Eye (tissue), 1 donor: ENCODE measurements at regions not wholly inside any gene's neighbourhood (a gene's known extent, or its start where the extent isn't known, plus 50 kb on each side); places are given as distances from the start of the nearest gene placed in this dataset.
"Not testable (repeated sequence)": the region's sequence is repeated elsewhere in the genome, so short reads cannot be mapped to it uniquely, and the experiment has no call there.

Experiments
- DNase-seq: peaks from one replicate; pipeline ENCODE4 v3.0.0-alpha.2; 2015

GRCh38 chr15:62653122-62653521 is 389.4 kb upstream of the TPM1 start:
- DNase-seq = no peak

- no peak for DNase-seq
Observed at GRCh38 chr15:62656071-62656470, 386.5 kb upstream of the TPM1 start.

GRCh38 chr15:62657501-62657900 is 385.0 kb upstream of the TPM1 start:
- DNase-seq = not testable (repeated sequence)

- no peak for DNase-seq
Observed at GRCh38 chr15:62658498-62658897, 384.0 kb upstream of the TPM1 start.

GRCh38 chr15:62663547-62663946 is 379.0 kb upstream of the TPM1 start:
- no peak for DNase-seq

GRCh38 chr15:62665449-62665848 is 377.1 kb upstream of the TPM1 start:
- no peak for DNase-seq

- DNase-seq = no peak
Observed at GRCh38 chr15:62666046-62666445, 376.5 kb upstream of the TPM1 start.

GRCh38 chr15:62672268-62672667 is 370.3 kb upstream of the TPM1 start:
- no peak for DNase-seq

GRCh38 chr15:62676891-62677290 is 365.7 kb upstream of the TPM1 start:
- DNase-seq = no peak

- no peak for DNase-seq
Observed at GRCh38 chr15:62681939-62682896, 360.3 kb upstream of the TPM1 start.

- DNase-seq = not testable (repeated sequence)
Observed at GRCh38 chr15:62683192-62683591, 359.4 kb upstream of the TPM1 start.

GRCh38 chr15:62684123-62684808 is 358.3 kb upstream of the TPM1 start:
- DNase-seq = peak; percentile 4

GRCh38 chr15:62691008-62691407 is 351.5 kb upstream of the TPM1 start:
- no peak for DNase-seq

- no peak for DNase-seq
Observed at GRCh38 chr15:62697636-62698035, 344.9 kb upstream of the TPM1 start.

- no peak for DNase-seq
Observed at GRCh38 chr15:62698646-62699045, 343.9 kb upstream of the TPM1 start.

GRCh38 chr15:62706317-62706716 is 336.2 kb upstream of the TPM1 start:
- DNase-seq = peak; percentile 10

GRCh38 chr15:62708470-62708869 is 334.1 kb upstream of the TPM1 start:
- no peak for DNase-seq

- DNase-seq = no peak
Observed at GRCh38 chr15:62709261-62709660, 333.3 kb upstream of the TPM1 start.

GRCh38 chr15:62711691-62712454 is 330.7 kb upstream of the TPM1 start:
- no peak for DNase-seq

- DNase-seq = no peak
Observed at GRCh38 chr15:62712455-62712839, 330.1 kb upstream of the TPM1 start.

GRCh38 chr15:62715946-62716345 is 326.6 kb upstream of the TPM1 start:
- no peak for DNase-seq

- DNase-seq = no peak
Observed at GRCh38 chr15:62717496-62717895, 325.1 kb upstream of the TPM1 start.

- DNase-seq = no peak
Observed at GRCh38 chr15:62719316-62719715, 323.2 kb upstream of the TPM1 start.
